Stimulated activated effector memory CD8-positive, alpha-beta T cell treated with anti-CD3 and anti-CD28 coated beads, Interleukin-12 subunit alpha, Interleukin-12 subunit beta, amount 100 ng/mL, for 72 hours (primary cell): ENCODE measurements at regions not wholly inside any gene's neighbourhood (a gene's known extent, or its start where the extent isn't known, plus 50 kb on each side); places are given as distances from the start of the nearest gene placed in this dataset.
"Not testable (repeated sequence)": the region's sequence is repeated elsewhere in the genome, so short reads cannot be mapped to it uniquely, and the experiment has no call there.

Experiments used
- ATAC-seq: fragments of 150-1000 bp; cut with Tn5 transposase; 2 replicates; pipeline ENCODE4 v1.10.0; 2021
- DNase-seq, 2 donors: peaks; one replicate each; pipeline ENCODE4 v3.0.0; 2021 to 2022; ENCODE audit warnings: low spot score in 2 of 2
- H3K27ac Mint-ChIP-seq: one replicate; pipeline ENCODE4 v1.8.0; 2022; ENCODE audit warnings: mild to moderate bottlenecking, mixed read lengths
- H3K36me3 Mint-ChIP-seq: one replicate; pipeline ENCODE4 v1.8.0; 2022; ENCODE audit warnings: mild to moderate bottlenecking, mixed read lengths
- H3K4me1 Mint-ChIP-seq: one replicate; pipeline ENCODE4 v1.8.0; 2022; ENCODE audit warnings: mixed read lengths
- H3K4me3 Mint-ChIP-seq: one replicate; pipeline ENCODE4 v1.8.0; 2022; ENCODE audit warnings: mild to moderate bottlenecking, mixed read lengths
- H3K9me3 Mint-ChIP-seq: one replicate; pipeline ENCODE4 v1.8.0; 2022; ENCODE audit warnings: mixed read lengths

DNA sequence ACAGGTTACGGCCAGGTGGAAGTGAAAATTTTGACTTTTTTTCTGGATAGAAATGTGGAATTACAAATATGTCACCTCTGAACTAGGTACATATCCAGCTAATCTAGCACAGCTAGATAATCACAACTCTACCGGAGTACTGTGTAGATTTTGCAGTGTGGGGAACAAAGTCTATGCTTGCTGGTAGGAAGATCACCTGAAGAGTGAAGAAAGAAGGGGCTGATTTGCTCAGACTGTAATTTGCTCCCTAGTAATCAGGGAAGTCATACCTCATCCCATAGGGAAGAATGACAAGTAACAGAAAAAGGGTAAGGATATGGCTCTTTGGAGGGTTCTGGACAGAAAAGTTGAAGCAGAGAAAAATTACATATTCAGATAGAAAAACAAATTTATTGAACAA lies 319.6 kb upstream of the TMPRSS15 start:
- Mint-ChIP-seq H3K27ac (no peak overlapping the region), H3K36me3 (no peaks in the 10 kb centered on the region), H3K4me1 (no peaks in the 10 kb centered on the region), H3K4me3 (no peak overlapping the region), H3K9me3 (peaks cover 7% of the 10 kb centered on the region)
- DNase-seq (no peak), ATAC-seq (no peak)

DNA sequence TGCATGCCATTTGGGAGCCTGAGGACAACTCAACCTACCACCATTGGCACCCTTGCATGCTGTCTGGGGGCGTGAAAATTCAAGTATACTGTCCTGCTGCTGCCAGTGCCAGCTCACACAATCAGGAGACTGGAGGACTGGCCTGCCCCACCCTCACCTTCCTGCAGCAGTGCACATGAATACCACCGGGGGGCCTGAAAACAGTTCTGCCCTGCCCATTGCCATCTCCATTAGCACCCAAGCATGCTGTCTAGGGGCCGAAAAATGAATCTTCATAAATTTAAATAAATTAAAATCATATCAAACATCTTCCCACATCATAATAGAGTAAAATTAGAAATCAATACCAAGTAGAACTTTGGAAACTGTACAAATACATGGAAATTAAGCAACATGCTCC lies 322.1 kb upstream of the TMPRSS15 start:
- no peak for DNase-seq
- Mint-ChIP-seq H3K4me1 (no peaks in the 10 kb centered on the region), H3K36me3 (no peaks in the 10 kb centered on the region), H3K4me3 (no peak overlapping the region), H3K9me3 (peaks cover 9% of the 10 kb centered on the region), H3K27ac (no peak overlapping the region)
- ATAC-seq: no peak

DNA sequence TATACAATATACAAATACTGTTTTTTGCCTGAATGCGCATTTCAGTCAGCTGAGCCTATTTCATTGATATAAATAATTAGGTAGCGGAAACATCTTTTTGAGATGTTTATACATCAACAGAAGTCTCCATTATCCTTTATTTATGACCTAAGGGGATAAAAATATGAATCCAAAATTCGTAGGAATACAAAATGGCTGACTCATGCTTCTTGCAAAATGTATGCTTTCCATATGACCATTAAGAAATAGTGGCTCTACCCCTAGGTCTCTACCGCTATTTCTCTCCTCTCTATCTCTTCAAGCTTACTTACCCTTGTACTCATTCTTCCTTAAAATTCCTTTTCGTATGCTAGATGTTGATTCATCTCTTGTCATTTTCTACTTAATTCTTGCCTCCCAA lies 338.4 kb upstream of the TMPRSS15 start:
- no peak overlapping the region for H3K4me3 Mint-ChIP-seq
- DNase-seq (no peak), ATAC-seq (no peak)
- no peaks in the 10 kb centered on the region for H3K4me1 Mint-ChIP-seq
- H3K36me3 Mint-ChIP-seq: no peaks in the 10 kb centered on the region
- peaks cover 8% of the 10 kb centered on the region for H3K9me3 Mint-ChIP-seq
- no peak overlapping the region for H3K27ac Mint-ChIP-seq

DNA sequence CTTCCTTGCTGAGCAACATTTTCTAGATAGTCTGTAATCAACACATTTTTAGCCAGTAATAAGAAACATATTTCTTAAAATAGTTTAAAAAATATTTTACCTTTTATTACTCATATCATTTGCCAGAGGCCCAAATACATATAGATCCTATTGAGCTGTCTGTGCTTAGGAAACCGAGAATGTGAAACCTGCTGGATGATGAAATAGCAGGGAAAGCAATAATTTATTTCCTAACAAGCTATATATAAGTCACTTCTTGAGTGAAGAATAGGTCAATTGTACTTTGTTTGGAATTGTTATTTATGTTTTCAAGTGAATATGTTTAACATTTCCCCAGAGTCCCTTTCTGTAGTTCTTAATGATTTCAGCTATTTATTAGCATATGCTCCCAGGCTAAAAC lies 339.9 kb upstream of the TMPRSS15 start:
- H3K36me3 Mint-ChIP-seq: no peaks in the 10 kb centered on the region
- H3K4me1 Mint-ChIP-seq: no peaks in the 10 kb centered on the region
- DNase-seq (no peak), ATAC-seq (no peak)
- H3K4me3 Mint-ChIP-seq: no peak overlapping the region
- peaks cover 8% of the 10 kb centered on the region for H3K9me3 Mint-ChIP-seq
- H3K27ac Mint-ChIP-seq: no peak overlapping the region

DNA sequence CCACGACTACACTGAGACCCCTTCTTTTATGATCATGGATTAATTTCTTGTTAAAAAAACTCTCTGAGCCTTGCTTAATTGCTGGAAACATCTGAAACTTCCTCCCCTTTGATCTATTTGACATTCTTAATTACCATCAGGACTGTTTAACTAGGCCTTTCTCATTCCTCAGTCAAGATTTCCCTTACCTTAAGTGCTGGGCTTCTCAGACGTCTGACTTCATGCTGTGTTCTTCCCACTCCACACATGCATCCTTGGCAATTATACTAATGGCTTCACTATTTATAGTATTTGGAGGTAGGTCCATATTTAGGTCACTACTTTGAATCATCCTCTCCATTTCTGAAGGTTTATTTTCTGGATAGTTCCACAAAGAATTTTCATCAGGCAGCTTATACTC lies 341.3 kb upstream of the TMPRSS15 start:
- Mint-ChIP-seq H3K4me3 (no peak overlapping the region), H3K4me1 (no peaks in the 10 kb centered on the region), H3K9me3 (peaks cover 13% of the 10 kb centered on the region), H3K27ac (no peak overlapping the region), H3K36me3 (no peaks in the 10 kb centered on the region)
- DNase-seq (no peak), ATAC-seq (no peak)

DNA sequence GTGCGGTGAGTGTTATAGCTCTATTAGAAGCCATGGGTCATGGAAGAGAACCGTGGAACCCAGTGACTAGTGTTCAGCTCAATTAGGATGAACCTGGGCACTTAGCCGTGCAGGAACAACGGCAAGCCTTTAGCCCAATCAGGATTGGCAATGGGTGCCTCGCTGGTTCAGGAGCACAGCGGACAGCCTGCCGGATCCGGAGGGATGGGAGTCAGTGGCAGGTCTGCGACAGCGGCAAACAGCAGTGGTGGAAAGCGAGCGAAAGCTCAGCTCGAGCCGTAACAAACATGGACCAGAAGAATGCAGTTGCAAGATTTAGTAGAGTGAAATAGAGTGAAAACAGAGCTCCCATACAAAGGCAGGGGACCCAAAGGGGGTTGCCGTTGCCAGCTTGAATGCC lies 349.3 kb upstream of the TMPRSS15 start:
- H3K4me3 Mint-ChIP-seq, H3K4me1 Mint-ChIP-seq, H3K27ac Mint-ChIP-seq, DNase-seq, H3K36me3 Mint-ChIP-seq, ATAC-seq: not testable (repeated sequence)
- H3K9me3 Mint-ChIP-seq: peaks cover 16% of the 10 kb centered on the region

DNA sequence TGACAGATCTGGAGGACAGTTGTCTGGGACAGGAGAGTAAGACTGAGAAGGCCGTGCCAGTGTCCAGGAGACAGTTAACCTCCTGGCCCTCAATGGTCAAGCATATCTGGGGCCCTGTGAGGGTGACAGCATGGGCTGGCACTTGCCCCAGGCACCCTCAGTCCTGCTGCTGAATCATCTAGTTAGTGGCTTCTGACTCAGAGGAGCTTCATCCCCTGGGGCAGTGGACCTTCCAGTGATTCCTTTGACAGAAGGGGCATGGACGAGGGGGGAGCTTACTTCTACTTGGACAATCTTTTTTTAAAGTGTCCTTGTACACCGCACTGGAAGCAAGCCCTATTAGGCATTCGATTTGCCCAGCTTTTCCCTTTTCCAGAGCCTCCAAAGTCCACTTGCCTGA lies 352.7 kb upstream of the TMPRSS15 start:
- H3K9me3 Mint-ChIP-seq: peaks cover 14% of the 10 kb centered on the region
- H3K36me3 Mint-ChIP-seq, H3K27ac Mint-ChIP-seq, H3K4me1 Mint-ChIP-seq, H3K4me3 Mint-ChIP-seq, DNase-seq, ATAC-seq: not testable (repeated sequence)

DNA sequence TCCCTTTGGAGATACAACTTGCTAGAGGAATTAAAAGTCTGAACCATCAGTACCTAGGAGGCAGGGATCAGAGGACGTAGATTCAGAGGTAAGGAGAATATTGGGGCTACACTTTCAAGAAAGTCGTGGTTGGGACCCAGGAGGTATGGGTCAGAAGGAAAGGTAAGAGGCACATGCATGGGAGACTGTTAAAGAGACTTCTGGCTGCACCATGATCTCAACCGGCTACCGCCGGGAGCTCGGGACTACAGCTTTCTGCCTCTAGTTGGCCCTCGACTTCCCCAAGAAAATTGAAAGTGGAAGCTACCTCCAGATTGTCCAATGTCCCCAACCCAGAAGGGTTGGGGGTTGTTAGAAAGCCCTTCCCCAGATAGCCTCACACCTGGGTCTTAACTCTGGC lies 355.7 kb upstream of the TMPRSS15 start:
- Mint-ChIP-seq H3K27ac (no peak overlapping the region), H3K4me3 (no peak overlapping the region), H3K36me3 (peaks cover 6% of the 10 kb centered on the region), H3K9me3 (peaks cover 9% of the 10 kb centered on the region), H3K4me1 (no peaks in the 10 kb centered on the region)
- DNase-seq (no peak), ATAC-seq (no peak)

DNA sequence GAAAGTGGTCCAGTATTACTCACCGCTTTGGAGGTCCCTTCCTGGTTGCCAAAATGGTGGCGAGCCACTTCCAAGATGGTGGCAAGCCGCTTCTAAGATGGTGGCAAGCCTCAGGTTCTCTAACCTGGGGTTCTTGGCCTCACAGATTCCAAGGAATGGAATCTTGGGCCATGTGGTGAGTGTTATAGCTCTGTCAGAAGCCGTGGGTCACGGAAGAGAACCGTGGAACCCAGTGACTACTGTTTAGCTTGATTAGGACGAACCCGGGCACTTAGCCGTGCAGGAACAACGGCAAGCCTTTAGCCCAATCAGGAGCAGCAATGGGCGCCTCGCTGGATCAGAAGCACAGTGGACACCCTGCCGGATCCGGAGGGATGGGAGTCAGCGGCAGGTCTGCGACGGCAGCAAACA lies 356.2 kb upstream of the TMPRSS15 start:
- Mint-ChIP-seq H3K36me3 (peaks cover 6% of the 10 kb centered on the region), H3K4me1 (no peaks in the 10 kb centered on the region), H3K4me3 (no peak overlapping the region), H3K9me3 (peaks cover 9% of the 10 kb centered on the region), H3K27ac (no peak overlapping the region)
- DNase-seq (no peak), ATAC-seq (no peak)

DNA sequence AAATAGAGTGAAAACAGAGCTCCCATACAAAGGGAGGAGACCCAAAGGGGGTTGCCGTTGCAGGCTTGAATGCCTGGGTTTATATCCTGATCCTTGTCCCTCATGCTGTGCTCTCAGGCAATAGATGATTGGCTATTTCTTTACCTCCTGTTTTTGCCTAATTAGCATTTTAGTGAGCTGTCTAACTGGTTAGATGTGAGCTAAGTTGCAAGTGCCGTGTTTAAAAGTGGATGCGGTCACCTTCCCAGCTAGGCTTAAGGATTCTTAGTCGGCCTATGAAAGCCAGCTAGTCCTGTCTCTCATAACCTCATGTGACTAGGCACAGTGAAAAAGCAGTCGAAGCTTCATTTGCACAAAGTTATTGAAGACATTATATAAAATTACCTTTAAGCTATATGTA lies 356.7 kb upstream of the TMPRSS15 start:
- DNase-seq (no peak), ATAC-seq (no peak)
- Mint-ChIP-seq H3K9me3 (peaks cover 9% of the 10 kb centered on the region), H3K4me1 (no peaks in the 10 kb centered on the region), H3K4me3 (no peak overlapping the region), H3K36me3 (peaks cover 6% of the 10 kb centered on the region), H3K27ac (no peak overlapping the region)

DNA sequence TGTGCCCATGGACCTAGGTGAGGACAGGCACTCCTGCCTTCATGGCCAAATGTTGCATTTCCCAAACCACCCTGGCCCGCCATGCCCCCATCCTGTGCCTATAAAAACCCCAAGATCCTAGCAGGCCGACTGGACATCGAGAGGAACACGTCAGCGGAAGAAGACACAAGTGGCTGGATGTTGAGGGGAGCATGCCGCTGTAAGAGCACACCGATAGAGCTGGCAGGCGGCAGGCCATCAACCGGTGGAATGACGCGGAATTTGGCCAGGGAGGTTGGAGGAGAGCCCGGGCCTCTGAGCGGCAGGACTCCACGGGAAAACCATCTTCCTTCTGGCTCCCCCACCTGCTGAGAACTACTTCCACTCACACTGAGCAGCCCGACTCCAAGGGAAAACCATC lies 361.1 kb upstream of the TMPRSS15 start:
- no peak overlapping the region for H3K4me3 Mint-ChIP-seq
- peaks cover 5% of the 10 kb centered on the region for H3K36me3 Mint-ChIP-seq
- no peaks in the 10 kb centered on the region for H3K4me1 Mint-ChIP-seq
- H3K9me3 Mint-ChIP-seq: peaks cover 8% of the 10 kb centered on the region
- DNase-seq (no peak), ATAC-seq (no peak)
- no peak overlapping the region for H3K27ac Mint-ChIP-seq

DNA sequence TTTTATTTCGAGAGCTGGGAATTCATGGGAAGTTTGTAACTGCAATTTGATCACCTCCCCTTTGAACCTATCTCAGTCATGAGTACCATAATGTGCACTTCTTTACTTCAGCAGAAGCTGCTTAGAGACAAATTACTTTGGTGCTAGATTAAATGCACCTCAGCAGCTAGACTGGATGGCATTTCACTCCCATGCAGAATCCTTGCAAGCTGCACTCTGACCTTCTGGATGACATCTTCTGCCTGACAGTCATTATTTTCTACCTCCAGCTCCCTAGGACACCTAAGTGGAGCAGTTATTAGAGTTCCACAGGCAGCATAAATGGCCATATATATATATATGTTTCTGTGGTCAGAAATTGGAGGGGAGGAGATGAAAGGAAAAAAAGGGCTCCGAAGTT lies 366.0 kb upstream of the TMPRSS15 start:
- H3K4me3 Mint-ChIP-seq: no peak overlapping the region
- H3K4me1 Mint-ChIP-seq: no peaks in the 10 kb centered on the region
- no peaks in the 10 kb centered on the region for H3K36me3 Mint-ChIP-seq
- H3K9me3 Mint-ChIP-seq: peaks cover 8% of the 10 kb centered on the region
- H3K27ac Mint-ChIP-seq: no peak overlapping the region
- ATAC-seq (no peak), DNase-seq (no peak)

DNA sequence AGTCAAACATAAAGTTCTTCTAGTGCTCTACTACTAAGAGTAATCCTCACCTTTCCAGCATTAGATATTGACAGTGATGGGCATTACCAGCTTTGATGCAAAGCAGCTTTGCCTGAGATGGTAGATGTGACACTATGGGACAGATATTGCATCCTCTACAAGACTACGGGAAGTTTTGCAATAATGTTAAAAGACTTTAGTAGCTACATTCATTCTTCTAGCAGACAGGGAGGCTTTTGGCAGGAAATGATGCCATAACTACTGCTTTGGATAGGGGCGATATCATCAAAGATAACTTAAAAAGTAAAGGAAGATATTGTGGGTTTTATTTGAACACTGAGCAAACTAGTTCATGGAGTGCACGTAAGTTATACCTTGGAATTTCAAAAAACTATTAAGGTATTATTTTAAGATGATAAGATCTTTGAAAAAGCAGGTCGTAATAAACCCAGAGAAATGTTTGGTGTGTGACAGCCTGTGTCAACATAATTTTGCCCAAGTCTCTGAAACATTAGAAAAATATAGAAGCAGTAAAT lies 368.3 kb upstream of the TMPRSS15 start:
- ATAC-seq: no peak
- no peak overlapping the region for H3K27ac Mint-ChIP-seq
- H3K36me3 Mint-ChIP-seq: no peaks in the 10 kb centered on the region
- H3K4me1 Mint-ChIP-seq: no peaks in the 10 kb centered on the region
- H3K4me3 Mint-ChIP-seq: no peak overlapping the region
- peaks cover 2% of the 10 kb centered on the region for H3K9me3 Mint-ChIP-seq
- DNase-seq: no peak

DNA sequence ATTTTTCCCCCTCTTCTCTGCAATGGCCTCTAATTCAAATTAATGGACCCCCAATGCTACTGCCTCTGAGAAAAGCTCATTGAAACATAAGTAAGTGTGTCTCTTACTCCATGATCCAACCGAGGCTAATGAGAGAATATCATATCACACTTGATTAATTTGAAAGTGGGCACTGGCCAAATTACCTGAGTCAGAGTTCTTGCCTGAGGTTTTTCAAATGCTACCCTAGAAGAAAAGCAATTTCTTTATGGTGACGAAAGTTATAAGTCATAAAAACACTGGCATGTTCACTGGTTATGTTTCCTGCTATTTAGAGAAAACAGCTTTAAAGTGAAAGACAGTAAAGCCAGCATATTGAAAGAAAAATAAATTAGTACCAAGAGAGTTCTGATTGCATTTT lies 368.8 kb upstream of the TMPRSS15 start:
- no peak overlapping the region for H3K27ac Mint-ChIP-seq
- DNase-seq: no peak
- ATAC-seq: no peak
- H3K9me3 Mint-ChIP-seq: peaks cover 2% of the 10 kb centered on the region
- no peaks in the 10 kb centered on the region for H3K36me3 Mint-ChIP-seq
- no peak overlapping the region for H3K4me3 Mint-ChIP-seq
- H3K4me1 Mint-ChIP-seq: no peaks in the 10 kb centered on the region

DNA sequence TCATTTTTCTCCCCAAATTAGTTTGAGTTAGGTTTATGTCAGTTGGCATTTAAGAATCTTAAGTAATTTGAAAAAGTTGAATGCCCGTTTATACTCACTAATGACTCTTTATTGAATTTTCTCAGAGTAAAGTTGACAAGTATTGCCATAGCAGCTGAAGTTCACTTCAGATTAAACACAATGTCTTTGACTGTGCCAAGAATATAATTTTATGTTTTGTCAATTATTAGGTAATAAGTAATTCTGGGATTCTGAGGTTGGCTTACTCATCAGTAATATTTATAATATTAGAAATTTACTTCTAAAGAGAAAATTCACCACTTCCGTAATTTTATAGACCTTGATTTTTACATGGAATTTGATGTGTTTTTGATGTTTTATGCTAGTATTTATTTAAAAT lies 369.3 kb upstream of the TMPRSS15 start:
- H3K27ac Mint-ChIP-seq: no peak overlapping the region
- no peaks in the 10 kb centered on the region for H3K36me3 Mint-ChIP-seq
- no peaks in the 10 kb centered on the region for H3K4me1 Mint-ChIP-seq
- no peak overlapping the region for H3K4me3 Mint-ChIP-seq
- no peak for DNase-seq
- no peak for ATAC-seq
- peaks cover 2% of the 10 kb centered on the region for H3K9me3 Mint-ChIP-seq

DNA sequence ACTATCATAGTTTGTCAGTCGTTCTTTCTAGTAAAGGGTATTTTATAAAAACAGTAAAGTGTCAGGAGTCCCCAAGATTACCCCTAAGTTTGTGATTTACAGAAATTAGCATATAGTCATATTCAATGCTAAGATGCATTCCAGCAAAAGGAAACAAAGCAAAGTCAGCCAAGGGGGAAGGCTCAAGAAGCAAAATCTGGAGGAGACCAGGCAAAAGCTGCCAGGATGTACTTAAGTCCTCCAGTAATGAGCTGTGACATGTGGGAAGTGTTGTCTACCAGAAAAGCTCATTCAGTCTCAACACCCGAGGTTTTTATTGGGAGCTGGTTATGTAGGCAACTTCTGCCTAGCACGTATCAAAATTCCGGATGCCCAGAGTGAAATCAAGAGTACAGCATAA lies 373.4 kb upstream of the TMPRSS15 start:
- Mint-ChIP-seq H3K9me3 (peaks cover 7% of the 10 kb centered on the region), H3K4me1 (no peaks in the 10 kb centered on the region), H3K36me3 (no peaks in the 10 kb centered on the region), H3K4me3 (no peak overlapping the region), H3K27ac (no peak overlapping the region)
- DNase-seq: no peak
- no peak for ATAC-seq

DNA sequence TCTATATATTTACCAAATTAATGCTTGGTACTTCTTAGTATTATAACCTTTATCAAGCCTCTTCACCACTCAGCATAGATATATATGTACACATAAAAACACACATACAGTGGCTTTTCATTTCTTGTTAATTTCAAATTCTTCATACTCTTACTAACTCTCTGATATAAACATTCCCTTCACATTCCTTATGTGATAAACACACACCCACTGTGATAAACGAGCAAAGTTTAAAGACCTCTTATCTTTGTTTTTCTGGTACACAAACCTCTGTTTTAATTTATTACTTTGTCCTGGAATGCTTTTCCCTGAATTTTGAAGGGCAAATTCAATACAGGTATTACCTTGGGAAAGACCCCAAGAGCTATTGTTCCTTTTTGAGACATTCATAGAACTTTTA lies 379.1 kb upstream of the TMPRSS15 start:
- DNase-seq (no peak), ATAC-seq (no peak)
- Mint-ChIP-seq H3K9me3 (peaks cover 16% of the 10 kb centered on the region), H3K36me3 (no peaks in the 10 kb centered on the region), H3K27ac (no peak overlapping the region), H3K4me1 (no peaks in the 10 kb centered on the region), H3K4me3 (no peak overlapping the region)
